Kidney (tissue), 13 donors: ENCODE measurements at regions not wholly inside any gene's neighbourhood (a gene's known extent, or its start where the extent isn't known, plus 50 kb on each side); places are given as distances from the start of the nearest gene placed in this dataset.

ENCODE experiments used
- DNase-seq, 5 donors: peaks; one replicate each; pipeline ENCODE4 v3.0.0-alpha.2; 2013 to 2020
- FAIRE-seq: peaks from 2 replicates; lab custom pipeline; 2012; peaks lifted over from hg19 to GRCh38; lab: Jason Lieb, UNC
- H3K27ac ChIP-seq, 2 donors: one replicate each; pipeline ENCODE4 v1.7.0; 2013; ENCODE audit warnings: low read depth in 2 of 2, low read length in 2 of 2, inconsistent platforms in 1 of 2
- H3K27me3 ChIP-seq: one replicate; pipeline ENCODE4 v1.7.1; 2013; ENCODE audit warnings: low read length, inconsistent platforms; ENCODE audit not compliant: control insufficient read depth, insufficient read depth
- H3K36me3 ChIP-seq, 3 donors: one replicate each; pipeline versions ENCODE4 v1.7.0 to v1.7.1; 2013; ENCODE audit warnings: low read length in 3 of 3, control low read depth in 1 of 3, inconsistent platforms in 1 of 3; ENCODE audit not compliant: insufficient read depth in 3 of 3, control insufficient read depth in 2 of 3
- H3K4me1 ChIP-seq, 3 donors: one replicate each; pipeline versions ENCODE4 v1.7.0 to v1.7.1; 2013; ENCODE audit warnings: low read length in 3 of 3, inconsistent platforms in 1 of 3, low read depth in 1 of 3; ENCODE audit not compliant: control insufficient read depth in 2 of 3, insufficient read depth in 2 of 3
- H3K4me3 ChIP-seq, 3 donors: one replicate each; pipeline versions ENCODE4 v1.7.0 to v1.8.1; 2013; ENCODE audit warnings: low read length in 3 of 3, control low read depth in 1 of 3, inconsistent platforms in 1 of 3
- H3K9ac ChIP-seq, 3 donors: one replicate each; pipeline versions ENCODE4 v1.7.0 to v1.7.1; 2013; ENCODE audit warnings: low read length in 3 of 3, control low read depth in 1 of 3, inconsistent platforms in 1 of 3
- H3K9me3 ChIP-seq, 3 donors: one replicate each; pipeline versions ENCODE4 v1.7.0 to v1.7.1; 2013; ENCODE audit warnings: low read length in 3 of 3, control low read depth in 1 of 3, inconsistent platforms in 1 of 3; ENCODE audit not compliant: control insufficient read depth in 2 of 3, insufficient read depth in 1 of 3
- CTCF ChIP-seq: IDR thresholded peaks from 3 replicates; pipeline ENCODE4 v1.5.1; 2012; ENCODE audit warnings: mild to moderate bottlenecking, moderate library complexity, borderline replicate concordance; ENCODE audit not compliant: insufficient read depth; ENCODE audit errors: extremely low read depth
- intact Hi-C: fragments of 100-400 bp; cut with DNase I; formaldehyde crosslinking; loops from one replicate; pipeline ENCODE4 v1.11.1; 2022
- donor health status: control.
- donor health status: control.
- donor health status: control.
- donor health status: control.
- donor health status: control.
- donor health status: DM: yes; HTN: yes; CAD: no.
- donor health status: Normal renal cell carcinoma (clear cell type).

- no peak for TF ChIP-seq CTCF
- no peaks in the 10 kb centered on the region for H3K4me1 ChIP-seq
- no peak overlapping the region for H3K9ac ChIP-seq
- DNase-seq (no peak), FAIRE-seq (no peak)
- H3K27ac ChIP-seq, result no peak overlapping the region
- intact Hi-C loops, result no loop called here
- H3K27me3 ChIP-seq, result no peaks in the 10 kb centered on the region
- no peaks in the 10 kb centered on the region for H3K36me3 ChIP-seq
- H3K4me3 ChIP-seq, result no peak overlapping the region
- no peaks in the 10 kb centered on the region for H3K9me3 ChIP-seq
Measured at GRCh38 chrX:67094061-67094460, 449.8 kb upstream of the AR start.

- H3K36me3 ChIP-seq, result no peaks in the 10 kb centered on the region
- H3K4me1 ChIP-seq, result no peaks in the 10 kb centered on the region
- no peak for TF ChIP-seq CTCF
- no peaks in the 10 kb centered on the region for H3K9me3 ChIP-seq
- DNase-seq (no peak), FAIRE-seq (no peak)
- H3K9ac ChIP-seq, result no peak overlapping the region
- no peaks in the 10 kb centered on the region for H3K27me3 ChIP-seq
- no peak overlapping the region for H3K27ac ChIP-seq
- H3K4me3 ChIP-seq, result no peak overlapping the region
- intact Hi-C loops, result no loop called here
Measured at GRCh38 chrX:67050760-67051159, 411.9 kb upstream of the EDA2R start.

GRCh38 chrX:67044866-67045265, 406.0 kb upstream of the EDA2R start:
- Histone ChIP-seq H3K27me3 (no peaks in the 10 kb centered on the region), H3K9me3 (no peaks in the 10 kb centered on the region), H3K36me3 (no peaks in the 10 kb centered on the region), H3K4me1 (no peaks in the 10 kb centered on the region), H3K4me3 (no peak overlapping the region), H3K9ac (no peak overlapping the region), H3K27ac (no peak overlapping the region)
- peak; percentile 92 for FAIRE-seq
- intact Hi-C loops, result no loop called here
- no peak for DNase-seq
- no peak for TF ChIP-seq CTCF

GRCh38 chrX:67044029-67044653, 405.3 kb upstream of the EDA2R start:
- no peak for FAIRE-seq
- Histone ChIP-seq H3K9ac (no peak overlapping the region), H3K27ac (no peak overlapping the region), H3K4me1 (no peaks in the 10 kb centered on the region), H3K9me3 (no peaks in the 10 kb centered on the region), H3K36me3 (no peaks in the 10 kb centered on the region), H3K4me3 (no peak overlapping the region), H3K27me3 (no peaks in the 10 kb centered on the region)
- intact Hi-C loops, result no loop called here
- TF ChIP-seq CTCF, result no peak
- DNase-seq, result no peak
